ENCODE measurements at regions not wholly inside any gene's neighbourhood (a gene's known extent, or its start where the extent isn't known, plus 50 kb on each side); places are given as distances from the start of the nearest gene placed in this dataset.

DNA sequence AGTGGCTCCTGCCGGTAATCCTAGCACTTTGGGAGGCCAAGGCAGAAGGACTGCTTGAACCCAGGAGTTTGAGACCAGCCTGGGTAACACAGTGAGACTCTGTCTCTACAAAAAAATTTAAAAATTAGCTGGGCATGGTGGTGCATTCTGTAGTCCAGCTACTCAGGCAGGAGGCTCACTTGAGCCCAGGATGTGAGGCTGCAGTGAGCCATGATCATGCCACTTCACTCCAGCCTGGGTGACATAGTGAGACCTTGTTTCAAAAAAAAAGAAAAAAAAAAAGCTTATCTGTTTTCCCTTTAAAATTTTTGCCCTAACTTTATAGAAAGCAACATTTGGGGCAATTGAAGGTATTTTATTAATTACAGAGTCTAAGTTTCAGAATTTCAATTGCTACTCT, 486.0 kb downstream of the BCAT1 start:
- Histone ChIP-seq H3K4me1 (ENCODE audit: control insufficient read depth, insufficient read depth, low read length) (no peaks in the 10 kb centered on the region), H3K27ac (ENCODE audit: low read depth, low read length) (no peak overlapping the region), H3K36me3 (ENCODE audit: control insufficient read depth, insufficient read depth, low read length) (no peaks in the 10 kb centered on the region), H3K9ac (ENCODE audit: low read length) (no peak overlapping the region), H3K27me3 (ENCODE audit: control insufficient read depth, insufficient read depth, low read length) (no peaks in the 10 kb centered on the region), H3K4me3 (ENCODE audit: low read length) (no peak overlapping the region)

DNA sequence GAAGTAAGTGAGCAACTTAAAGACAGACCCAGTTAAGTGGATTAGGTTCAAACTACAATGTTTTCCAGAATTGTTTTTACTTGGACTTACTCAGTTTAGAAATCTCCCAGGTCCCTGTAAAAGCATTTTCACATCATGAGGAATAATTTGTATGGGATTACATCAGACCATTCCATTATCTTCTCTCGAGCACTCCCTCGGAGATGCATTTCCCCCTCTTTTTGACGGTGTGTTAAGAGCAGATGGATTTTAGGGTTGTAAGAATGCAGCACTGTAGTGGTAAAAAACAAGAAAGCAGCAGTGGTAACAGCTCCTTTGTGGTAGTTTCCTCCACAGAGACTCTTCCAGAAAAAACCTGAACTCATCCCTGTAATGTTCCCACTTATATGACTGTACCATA, 488.4 kb downstream of the BCAT1 start:
- H3K27ac ChIP-seq (ENCODE audit: low read depth, low read length), result no peak overlapping the region
- no peaks in the 10 kb centered on the region for H3K4me1 ChIP-seq (ENCODE audit: control insufficient read depth, insufficient read depth, low read length)
- H3K4me3 ChIP-seq (ENCODE audit: low read length), result no peak overlapping the region
- no peaks in the 10 kb centered on the region for H3K27me3 ChIP-seq (ENCODE audit: control insufficient read depth, insufficient read depth, low read length)
- H3K9ac ChIP-seq (ENCODE audit: low read length), result no peak overlapping the region
- no peaks in the 10 kb centered on the region for H3K36me3 ChIP-seq (ENCODE audit: control insufficient read depth, insufficient read depth, low read length)

DNA sequence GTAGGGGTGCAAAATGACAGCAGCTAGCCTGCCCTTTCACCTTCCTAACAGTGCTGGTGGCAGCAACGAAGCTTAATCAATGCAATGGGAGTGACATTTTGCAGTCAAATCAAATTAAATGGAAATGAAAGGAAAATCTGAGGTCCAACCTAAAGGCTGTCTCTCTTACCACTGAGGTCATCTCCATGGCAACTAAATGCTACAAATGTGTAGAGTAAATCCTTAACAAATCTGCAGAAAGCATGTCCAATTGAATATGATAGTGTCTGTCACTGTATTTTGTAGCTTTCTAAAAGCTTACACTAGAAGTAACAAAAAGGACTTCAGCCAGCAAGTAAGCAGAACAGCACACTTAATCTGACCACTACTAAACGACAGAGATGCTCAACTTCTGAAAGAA, 488.8 kb downstream of the BCAT1 start:
- Histone ChIP-seq H3K36me3 (ENCODE audit: control insufficient read depth, insufficient read depth, low read length) (no peaks in the 10 kb centered on the region), H3K4me1 (ENCODE audit: control insufficient read depth, insufficient read depth, low read length) (no peaks in the 10 kb centered on the region), H3K27me3 (ENCODE audit: control insufficient read depth, insufficient read depth, low read length) (no peaks in the 10 kb centered on the region), H3K27ac (ENCODE audit: low read depth, low read length) (no peak overlapping the region), H3K4me3 (ENCODE audit: low read length) (no peak overlapping the region), H3K9ac (ENCODE audit: low read length) (no peak overlapping the region)

DNA sequence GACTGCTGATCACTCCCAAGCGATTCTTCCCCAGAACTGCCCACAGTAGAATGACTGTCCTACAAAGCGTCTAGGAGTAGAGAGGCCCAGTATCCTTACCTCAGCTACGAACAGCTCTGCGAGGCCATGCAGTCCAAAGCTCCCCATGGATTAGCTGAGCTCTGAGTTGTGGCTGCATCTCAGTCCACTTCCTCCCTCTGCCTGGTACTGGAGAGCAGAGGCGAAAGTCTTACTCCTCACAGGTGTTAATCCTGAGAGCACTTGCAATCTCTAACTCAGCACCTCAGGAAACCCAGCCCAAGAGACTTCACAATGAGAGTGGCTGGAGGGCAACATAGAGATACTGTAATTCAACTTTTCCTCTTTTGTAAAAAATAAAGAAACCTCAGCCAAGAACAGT, 493.1 kb downstream of the BCAT1 start:
- no peaks in the 10 kb centered on the region for H3K36me3 ChIP-seq (ENCODE audit: control insufficient read depth, insufficient read depth, low read length)
- no peak overlapping the region for H3K27ac ChIP-seq (ENCODE audit: low read depth, low read length)
- H3K4me3 ChIP-seq (ENCODE audit: low read length), result no peak overlapping the region
- no peak overlapping the region for H3K9ac ChIP-seq (ENCODE audit: low read length)
- H3K27me3 ChIP-seq (ENCODE audit: control insufficient read depth, insufficient read depth, low read length), result no peaks in the 10 kb centered on the region
- H3K4me1 ChIP-seq (ENCODE audit: control insufficient read depth, insufficient read depth, low read length), result no peaks in the 10 kb centered on the region

DNA sequence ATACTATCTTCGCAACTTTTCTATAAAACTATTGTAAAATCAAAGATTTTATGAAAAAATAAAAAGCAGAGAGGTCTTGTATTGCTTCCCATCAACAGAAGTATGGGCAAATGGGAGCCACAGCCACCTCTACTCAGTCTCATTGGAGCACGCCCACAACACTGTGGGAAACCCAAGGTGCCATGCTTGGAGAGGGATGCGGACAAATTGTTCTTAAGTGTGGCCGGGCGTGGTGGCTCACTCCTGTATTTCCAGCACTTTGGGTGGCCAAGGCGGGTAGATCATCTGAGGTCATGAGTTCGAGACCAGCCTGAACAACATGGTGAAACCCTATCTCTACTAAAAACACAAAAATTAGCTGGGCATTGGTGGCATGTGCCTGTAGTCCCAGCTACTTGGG, 498.2 kb upstream of the SOX5 start:
- Histone ChIP-seq H3K36me3 (ENCODE audit: control insufficient read depth, insufficient read depth, low read length) (no peaks in the 10 kb centered on the region), H3K9ac (ENCODE audit: low read length) (no peak overlapping the region), H3K4me1 (ENCODE audit: control insufficient read depth, insufficient read depth, low read length) (no peaks in the 10 kb centered on the region), H3K4me3 (ENCODE audit: low read length) (no peak overlapping the region), H3K27me3 (ENCODE audit: control insufficient read depth, insufficient read depth, low read length) (no peaks in the 10 kb centered on the region), H3K27ac (ENCODE audit: low read depth, low read length) (no peak overlapping the region)

DNA sequence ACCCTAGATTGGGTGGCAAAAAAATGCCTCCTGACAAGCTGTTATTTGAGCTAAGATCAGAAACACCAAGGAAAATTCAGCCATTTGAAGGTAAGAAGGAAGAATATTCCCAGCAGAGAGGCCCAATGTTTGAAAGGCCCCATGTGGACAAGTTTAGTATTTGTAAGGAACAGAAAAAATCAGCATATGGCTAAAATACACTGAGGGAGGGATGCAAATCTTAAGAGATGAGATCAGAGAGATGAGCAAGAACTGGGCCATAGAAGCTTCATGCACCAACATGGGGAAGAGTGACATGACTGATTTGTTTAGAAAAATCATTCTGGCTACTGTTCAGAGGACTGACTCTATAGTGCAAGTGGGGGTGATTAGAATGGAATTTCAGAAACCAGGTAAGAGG, 496.8 kb upstream of the SOX5 start:
- no peaks in the 10 kb centered on the region for H3K4me1 ChIP-seq (ENCODE audit: control insufficient read depth, insufficient read depth, low read length)
- H3K36me3 ChIP-seq (ENCODE audit: control insufficient read depth, insufficient read depth, low read length), result no peaks in the 10 kb centered on the region
- no peak overlapping the region for H3K9ac ChIP-seq (ENCODE audit: low read length)
- H3K4me3 ChIP-seq (ENCODE audit: low read length), result no peak overlapping the region
- H3K27ac ChIP-seq (ENCODE audit: low read depth, low read length), result no peak overlapping the region
- no peaks in the 10 kb centered on the region for H3K27me3 ChIP-seq (ENCODE audit: control insufficient read depth, insufficient read depth, low read length)

DNA sequence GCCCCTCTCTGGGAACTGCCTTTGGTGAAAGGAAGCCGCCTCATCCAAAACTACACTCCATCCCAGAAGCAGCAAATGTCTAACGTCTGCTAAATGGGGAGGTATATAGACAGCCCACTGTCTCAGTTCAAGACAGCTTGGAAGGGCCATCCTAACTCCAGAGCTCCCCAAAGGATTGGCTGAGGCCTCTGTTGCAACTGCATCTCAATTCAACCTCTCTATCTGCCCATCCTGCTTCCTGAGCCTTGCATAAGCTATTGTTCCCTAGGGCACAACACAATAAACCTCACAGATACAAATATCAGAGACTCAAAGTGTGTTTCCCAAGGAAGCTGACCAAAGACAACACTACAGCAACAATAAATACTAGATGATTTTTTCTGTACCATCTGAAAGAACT, 495.2 kb upstream of the SOX5 start:
- Histone ChIP-seq H3K27ac (ENCODE audit: low read depth, low read length) (no peak overlapping the region), H3K4me1 (ENCODE audit: control insufficient read depth, insufficient read depth, low read length) (no peaks in the 10 kb centered on the region), H3K27me3 (ENCODE audit: control insufficient read depth, insufficient read depth, low read length) (no peaks in the 10 kb centered on the region), H3K4me3 (ENCODE audit: low read length) (no peak overlapping the region), H3K9ac (ENCODE audit: low read length) (no peak overlapping the region), H3K36me3 (ENCODE audit: control insufficient read depth, insufficient read depth, low read length) (no peaks in the 10 kb centered on the region)

DNA sequence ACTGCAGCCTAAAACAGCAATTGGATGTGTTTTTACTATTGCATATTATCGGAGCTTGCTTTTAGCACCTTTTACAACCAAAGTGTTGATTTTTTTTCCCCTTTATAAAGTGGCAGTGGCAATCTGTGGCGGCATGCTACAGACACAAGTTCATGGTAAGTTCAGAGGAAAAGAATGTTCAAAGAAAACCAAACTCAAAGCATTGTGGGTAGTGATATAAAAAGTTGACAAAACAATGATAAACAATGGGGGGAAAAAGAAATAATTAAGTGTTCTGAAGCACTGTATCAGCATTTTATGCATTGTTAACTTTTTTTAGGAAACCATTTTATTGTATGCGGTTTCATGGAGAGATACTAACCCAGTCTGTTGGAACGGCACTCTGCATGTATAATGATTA, 492.0 kb upstream of the SOX5 start:
- H3K9ac ChIP-seq (ENCODE audit: low read length), result no peak overlapping the region

DNA sequence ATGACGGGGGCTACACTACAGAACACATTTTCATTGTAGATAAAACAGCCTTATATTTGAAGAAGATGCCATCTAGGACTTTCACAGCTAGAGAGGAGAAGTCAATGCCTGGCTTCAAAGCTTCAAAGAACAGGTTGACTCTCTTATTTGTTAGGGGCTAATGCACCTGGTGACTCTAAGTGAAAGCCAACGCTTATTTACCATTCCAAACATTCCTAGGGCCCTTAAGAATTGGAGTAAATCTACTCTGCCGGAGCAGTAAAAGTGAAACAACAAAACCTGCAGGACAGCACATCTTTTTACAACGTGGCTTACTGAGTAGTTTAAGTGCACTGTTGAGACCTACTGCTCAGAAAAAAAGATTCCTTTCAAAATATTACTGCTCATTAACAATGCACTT, 487.2 kb upstream of the SOX5 start:
- Histone ChIP-seq H3K4me3 (ENCODE audit: low read length) (no peak overlapping the region), H3K27ac (ENCODE audit: low read depth, low read length) (no peak overlapping the region), H3K9ac (ENCODE audit: low read length) (no peak overlapping the region), H3K36me3 (ENCODE audit: control insufficient read depth, insufficient read depth, low read length) (no peaks in the 10 kb centered on the region), H3K4me1 (ENCODE audit: control insufficient read depth, insufficient read depth, low read length) (no peaks in the 10 kb centered on the region), H3K27me3 (ENCODE audit: control insufficient read depth, insufficient read depth, low read length) (no peaks in the 10 kb centered on the region)

More for the DNA sequence above, 492.0 kb upstream of the SOX5 start:
- Histone ChIP-seq H3K4me3 (ENCODE audit: low read length) (no peak overlapping the region), H3K4me1 (ENCODE audit: control insufficient read depth, insufficient read depth, low read length) (no peaks in the 10 kb centered on the region), H3K36me3 (ENCODE audit: control insufficient read depth, insufficient read depth, low read length) (no peaks in the 10 kb centered on the region), H3K27me3 (ENCODE audit: control insufficient read depth, insufficient read depth, low read length) (no peaks in the 10 kb centered on the region), H3K27ac (ENCODE audit: low read depth, low read length) (no peak overlapping the region)

DNA sequence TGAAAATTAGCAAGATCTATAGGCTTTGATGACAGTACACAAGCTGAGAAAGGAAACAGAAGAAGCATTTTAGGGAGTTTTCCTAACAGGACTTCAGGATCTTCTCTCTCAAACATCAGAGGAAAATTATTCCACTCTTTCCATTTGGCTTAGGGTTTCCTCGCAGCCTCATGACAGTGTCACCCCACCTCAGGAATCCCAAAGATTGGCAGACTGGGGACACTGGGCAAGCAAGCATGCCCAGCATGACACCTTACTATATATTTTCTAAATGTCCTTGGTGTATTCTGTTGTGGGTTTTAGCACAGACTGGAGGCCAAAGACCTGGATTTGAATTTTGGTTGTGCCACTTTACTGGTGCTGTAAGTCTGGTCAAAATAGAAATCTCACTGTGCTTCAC, 482.4 kb upstream of the SOX5 start:
- no peak overlapping the region for H3K4me3 ChIP-seq (ENCODE audit: low read length)
- no peaks in the 10 kb centered on the region for H3K4me1 ChIP-seq (ENCODE audit: control insufficient read depth, insufficient read depth, low read length)
- H3K9ac ChIP-seq (ENCODE audit: low read length), result no peak overlapping the region
- H3K27me3 ChIP-seq (ENCODE audit: control insufficient read depth, insufficient read depth, low read length), result no peaks in the 10 kb centered on the region
- no peak overlapping the region for H3K27ac ChIP-seq (ENCODE audit: low read depth, low read length)
- H3K36me3 ChIP-seq (ENCODE audit: control insufficient read depth, insufficient read depth, low read length), result no peaks in the 10 kb centered on the region

DNA sequence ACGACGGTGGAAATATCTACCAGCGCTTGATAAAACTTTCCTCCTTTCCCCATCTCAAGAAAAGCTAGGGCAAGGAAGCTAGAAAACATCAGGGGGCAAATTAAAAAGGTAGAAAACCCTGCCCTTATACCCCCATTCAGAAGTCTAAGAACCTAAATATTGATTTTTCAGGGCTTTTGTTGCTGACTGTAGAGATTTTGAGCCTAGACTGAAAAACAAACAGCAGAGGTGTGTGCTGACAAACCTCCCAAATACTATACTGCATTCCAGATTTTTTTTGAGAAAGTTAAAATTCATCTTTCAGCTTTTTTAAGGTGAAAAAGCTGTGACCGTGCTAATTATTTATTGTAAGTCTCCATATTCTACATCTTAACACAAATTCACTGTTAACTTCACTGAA, 478.3 kb upstream of the SOX5 start:
- Histone ChIP-seq H3K27ac (ENCODE audit: low read depth, low read length) (no peak overlapping the region), H3K4me1 (ENCODE audit: control insufficient read depth, insufficient read depth, low read length) (no peaks in the 10 kb centered on the region), H3K4me3 (ENCODE audit: low read length) (no peak overlapping the region), H3K36me3 (ENCODE audit: control insufficient read depth, insufficient read depth, low read length) (no peaks in the 10 kb centered on the region), H3K9ac (ENCODE audit: low read length) (no peak overlapping the region), H3K27me3 (ENCODE audit: control insufficient read depth, insufficient read depth, low read length) (no peaks in the 10 kb centered on the region)

DNA sequence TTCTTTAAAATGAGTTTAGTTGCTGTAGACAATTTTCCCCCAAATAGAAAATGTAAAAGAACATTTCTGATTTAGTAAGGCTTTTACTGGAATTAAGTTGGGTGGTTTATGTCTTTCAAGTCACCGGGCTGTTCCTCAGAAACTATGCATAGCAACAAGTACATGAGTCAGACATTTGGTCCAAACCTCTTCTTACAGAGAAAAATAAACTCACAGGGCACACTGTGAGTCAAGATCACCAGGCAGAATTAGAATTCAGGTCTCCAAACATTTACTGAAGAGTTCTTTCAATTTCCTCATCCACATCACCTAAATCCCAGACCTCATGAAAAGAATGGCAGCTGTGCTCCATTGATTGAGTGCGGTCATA, 476.1 kb upstream of the SOX5 start:
- no peak overlapping the region for H3K4me3 ChIP-seq (ENCODE audit: low read length)
- no peak overlapping the region for H3K9ac ChIP-seq (ENCODE audit: low read length)
- no peak overlapping the region for H3K27ac ChIP-seq (ENCODE audit: low read depth, low read length)
- H3K36me3 ChIP-seq (ENCODE audit: control insufficient read depth, insufficient read depth, low read length), result no peaks in the 10 kb centered on the region
- no peaks in the 10 kb centered on the region for H3K4me1 ChIP-seq (ENCODE audit: control insufficient read depth, insufficient read depth, low read length)
- no peaks in the 10 kb centered on the region for H3K27me3 ChIP-seq (ENCODE audit: control insufficient read depth, insufficient read depth, low read length)

DNA sequence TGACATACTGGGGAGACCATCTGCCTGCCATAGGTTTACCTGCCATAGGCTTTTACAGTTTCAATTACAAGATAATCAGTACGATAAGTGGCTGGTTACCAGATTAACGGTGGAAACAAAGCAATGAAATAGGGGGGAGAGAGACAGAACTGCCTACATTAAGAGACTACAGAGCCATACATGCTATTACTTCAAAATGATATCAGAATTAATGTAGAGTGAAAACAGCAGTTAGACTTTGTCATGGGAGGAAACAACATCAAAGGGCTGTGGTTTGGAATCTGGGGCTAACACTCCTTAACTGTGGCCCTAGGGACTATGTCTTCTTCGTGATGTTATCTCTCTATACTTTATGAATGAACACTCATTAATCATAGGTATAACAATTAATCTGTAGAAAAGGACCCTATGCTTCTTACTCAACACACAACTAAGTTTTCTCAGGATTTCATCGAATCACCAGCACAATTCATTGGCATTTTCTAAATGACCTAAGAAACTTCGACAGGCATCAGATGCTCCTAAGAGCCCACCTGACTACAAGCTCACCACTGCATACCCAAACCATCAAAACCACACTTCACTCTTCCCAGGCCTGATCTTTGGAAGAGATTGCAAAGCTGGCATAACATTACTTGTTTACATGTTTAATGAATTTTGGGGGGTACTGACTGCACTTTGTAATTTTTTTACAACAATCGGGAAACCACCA, 475.6 kb upstream of the SOX5 start:
- Histone ChIP-seq H3K27me3 (ENCODE audit: control insufficient read depth, insufficient read depth, low read length) (no peaks in the 10 kb centered on the region), H3K4me3 (ENCODE audit: low read length) (no peak overlapping the region), H3K27ac (ENCODE audit: low read depth, low read length) (no peak overlapping the region), H3K4me1 (ENCODE audit: control insufficient read depth, insufficient read depth, low read length) (no peaks in the 10 kb centered on the region), H3K36me3 (ENCODE audit: control insufficient read depth, insufficient read depth, low read length) (no peaks in the 10 kb centered on the region), H3K9ac (ENCODE audit: low read length) (no peak overlapping the region)
